HCT116 (cell line): ENCODE measurements at regions not wholly inside any gene's neighbourhood (a gene's known extent, or its start where the extent isn't known, plus 50 kb on each side); places are given as distances from the start of the nearest gene placed in this dataset.

Source experiments
- CEBPB ChIP-seq: IDR thresholded peaks from 2 replicates; pipeline ENCODE4 v1.6.1; 2012; ENCODE audit warnings: low read depth
- EGR1 ChIP-seq: IDR thresholded peaks from 2 replicates; pipeline ENCODE4 v1.6.1; 2012; ENCODE audit warnings: low read depth
- EZH2 ChIP-seq: fragments of 200-600 bp; sonication (generic); IDR thresholded peaks from 2 replicates; pipeline ENCODE4 v1.6.1; 2017; ENCODE audit warnings: antibody characterized with exemption, mixed run types
- EZH2phosphoT487 ChIP-seq: fragments of 200-600 bp; IDR thresholded peaks from 2 replicates; pipeline ENCODE4 v1.6.1; 2018; ENCODE audit warnings: antibody characterized with exemption, borderline replicate concordance
- FOSL1 ChIP-seq: IDR thresholded peaks from 2 replicates; pipeline ENCODE4 v1.6.1; 2012; ENCODE audit warnings: low read depth
- JUND ChIP-seq: IDR thresholded peaks from 2 replicates; pipeline ENCODE4 v1.6.1; 2012
- POLR2A ChIP-seq: IDR thresholded peaks from 2 replicates; pipeline ENCODE4 v1.7.0; 2011; ENCODE audit warnings: borderline replicate concordance; ENCODE audit not compliant: insufficient read depth, insufficient read length; ENCODE audit errors: extremely low read depth
- SP1 ChIP-seq: IDR thresholded peaks from 2 replicates; pipeline ENCODE4 v1.6.1; 2012; ENCODE audit warnings: low read depth
- ZFX ChIP-seq: fragments of 450-650 bp; IDR thresholded peaks from 2 replicates; pipeline ENCODE4 v1.6.1; 2017
- TF ChIP-seq, protein P1 (sequence below), 3 experiments: fragments of 200-600 bp in 1 of 3; sonication (generic) in 1 of 3; IDR thresholded peaks in 2 of 3; conservative IDR thresholded peaks in 1 of 3; 2 replicates each; pipeline ENCODE4 v1.5.1; 2012 to 2017; ENCODE audit warnings: low read depth in 2 of 3, low read length in 2 of 3, antibody characterized with exemption in 1 of 3, borderline replicate concordance in 1 of 3, control low read depth in 1 of 3, mild to moderate bottlenecking in 1 of 3, mixed read lengths in 1 of 3, mixed run types in 1 of 3, moderate library complexity in 1 of 3; ENCODE audit not compliant: insufficient read depth in 1 of 3
- TF ChIP-seq, protein P2 (sequence below): IDR thresholded peaks from 2 replicates; pipeline ENCODE4 v1.6.1; 2012; ENCODE audit warnings: low read depth

DNA sequence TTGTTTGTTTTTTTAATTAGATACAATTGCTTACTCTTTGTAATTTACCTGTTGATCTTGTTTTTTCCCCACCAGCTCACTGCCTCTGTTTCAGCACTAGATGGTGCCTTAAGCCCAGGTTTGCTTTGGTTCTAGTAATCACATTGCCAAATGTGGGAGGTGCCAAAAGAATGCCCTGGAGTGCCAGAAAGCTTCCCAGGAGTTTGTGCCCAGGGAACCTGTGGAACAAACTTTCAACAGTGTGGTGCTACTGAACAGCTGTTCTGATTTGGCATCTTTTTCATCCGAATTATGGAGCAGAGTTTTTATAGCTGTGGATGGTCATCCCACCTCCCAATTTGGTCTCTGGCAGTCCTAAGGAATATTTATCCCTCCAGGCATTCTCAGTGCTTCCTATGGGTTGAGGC lies 1000.7 kb downstream of the STIM2 start:
- TF ChIP-seq, protein P1, sequence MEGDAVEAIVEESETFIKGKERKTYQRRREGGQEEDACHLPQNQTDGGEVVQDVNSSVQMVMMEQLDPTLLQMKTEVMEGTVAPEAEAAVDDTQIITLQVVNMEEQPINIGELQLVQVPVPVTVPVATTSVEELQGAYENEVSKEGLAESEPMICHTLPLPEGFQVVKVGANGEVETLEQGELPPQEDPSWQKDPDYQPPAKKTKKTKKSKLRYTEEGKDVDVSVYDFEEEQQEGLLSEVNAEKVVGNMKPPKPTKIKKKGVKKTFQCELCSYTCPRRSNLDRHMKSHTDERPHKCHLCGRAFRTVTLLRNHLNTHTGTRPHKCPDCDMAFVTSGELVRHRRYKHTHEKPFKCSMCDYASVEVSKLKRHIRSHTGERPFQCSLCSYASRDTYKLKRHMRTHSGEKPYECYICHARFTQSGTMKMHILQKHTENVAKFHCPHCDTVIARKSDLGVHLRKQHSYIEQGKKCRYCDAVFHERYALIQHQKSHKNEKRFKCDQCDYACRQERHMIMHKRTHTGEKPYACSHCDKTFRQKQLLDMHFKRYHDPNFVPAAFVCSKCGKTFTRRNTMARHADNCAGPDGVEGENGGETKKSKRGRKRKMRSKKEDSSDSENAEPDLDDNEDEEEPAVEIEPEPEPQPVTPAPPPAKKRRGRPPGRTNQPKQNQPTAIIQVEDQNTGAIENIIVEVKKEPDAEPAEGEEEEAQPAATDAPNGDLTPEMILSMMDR (IDR thresholded peaks at IDR 0.05 in 2 of 3, conservative IDR thresholded peaks at IDR 0.05 in 1 of 3; ENCODE audit: borderline replicate concordance in 1 of 3, insufficient read depth in 1 of 3, low read depth in 2 of 3, low read length in 2 of 3): peak; percentile 43 to 82 (median 78); a peak in 5 of 6 replicates
- TF ChIP-seq EZH2phosphoT487: no peak
- TF ChIP-seq FOSL1: no peak
- no peak for TF ChIP-seq EZH2
- TF ChIP-seq JUND: no peak
- TF ChIP-seq EGR1: no peak
- TF ChIP-seq, protein P2, sequence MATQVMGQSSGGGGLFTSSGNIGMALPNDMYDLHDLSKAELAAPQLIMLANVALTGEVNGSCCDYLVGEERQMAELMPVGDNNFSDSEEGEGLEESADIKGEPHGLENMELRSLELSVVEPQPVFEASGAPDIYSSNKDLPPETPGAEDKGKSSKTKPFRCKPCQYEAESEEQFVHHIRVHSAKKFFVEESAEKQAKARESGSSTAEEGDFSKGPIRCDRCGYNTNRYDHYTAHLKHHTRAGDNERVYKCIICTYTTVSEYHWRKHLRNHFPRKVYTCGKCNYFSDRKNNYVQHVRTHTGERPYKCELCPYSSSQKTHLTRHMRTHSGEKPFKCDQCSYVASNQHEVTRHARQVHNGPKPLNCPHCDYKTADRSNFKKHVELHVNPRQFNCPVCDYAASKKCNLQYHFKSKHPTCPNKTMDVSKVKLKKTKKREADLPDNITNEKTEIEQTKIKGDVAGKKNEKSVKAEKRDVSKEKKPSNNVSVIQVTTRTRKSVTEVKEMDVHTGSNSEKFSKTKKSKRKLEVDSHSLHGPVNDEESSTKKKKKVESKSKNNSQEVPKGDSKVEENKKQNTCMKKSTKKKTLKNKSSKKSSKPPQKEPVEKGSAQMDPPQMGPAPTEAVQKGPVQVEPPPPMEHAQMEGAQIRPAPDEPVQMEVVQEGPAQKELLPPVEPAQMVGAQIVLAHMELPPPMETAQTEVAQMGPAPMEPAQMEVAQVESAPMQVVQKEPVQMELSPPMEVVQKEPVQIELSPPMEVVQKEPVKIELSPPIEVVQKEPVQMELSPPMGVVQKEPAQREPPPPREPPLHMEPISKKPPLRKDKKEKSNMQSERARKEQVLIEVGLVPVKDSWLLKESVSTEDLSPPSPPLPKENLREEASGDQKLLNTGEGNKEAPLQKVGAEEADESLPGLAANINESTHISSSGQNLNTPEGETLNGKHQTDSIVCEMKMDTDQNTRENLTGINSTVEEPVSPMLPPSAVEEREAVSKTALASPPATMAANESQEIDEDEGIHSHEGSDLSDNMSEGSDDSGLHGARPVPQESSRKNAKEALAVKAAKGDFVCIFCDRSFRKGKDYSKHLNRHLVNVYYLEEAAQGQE: no peak
- TF ChIP-seq ZFX: no peak
- no peak for TF ChIP-seq POLR2A
- no peak for TF ChIP-seq CEBPB
- no peak for TF ChIP-seq SP1
